ENCODE measurements at regions not wholly inside any gene's neighbourhood (a gene's known extent, or its start where the extent isn't known, plus 50 kb on each side); places are given as distances from the start of the nearest gene placed in this dataset.

- no peaks in the 10 kb centered on the region for H3K36me3 ChIP-seq (ENCODE audit: low read depth, missing control alignments)
- 81 to 84% methylated on average over 2 of the region's 2 CpGs for WGBS, 2 donors
- no peak for DNase-seq
- H3K9me3 ChIP-seq = no peaks in the 10 kb centered on the region
- H3K27ac ChIP-seq = no peak overlapping the region
- intact Hi-C loops (cut with DNase I; ENCODE audit: low total_unique reads) = no loop called here
- no peaks in the 10 kb centered on the region for H3K4me1 ChIP-seq
- TF ChIP-seq, protein P1, sequence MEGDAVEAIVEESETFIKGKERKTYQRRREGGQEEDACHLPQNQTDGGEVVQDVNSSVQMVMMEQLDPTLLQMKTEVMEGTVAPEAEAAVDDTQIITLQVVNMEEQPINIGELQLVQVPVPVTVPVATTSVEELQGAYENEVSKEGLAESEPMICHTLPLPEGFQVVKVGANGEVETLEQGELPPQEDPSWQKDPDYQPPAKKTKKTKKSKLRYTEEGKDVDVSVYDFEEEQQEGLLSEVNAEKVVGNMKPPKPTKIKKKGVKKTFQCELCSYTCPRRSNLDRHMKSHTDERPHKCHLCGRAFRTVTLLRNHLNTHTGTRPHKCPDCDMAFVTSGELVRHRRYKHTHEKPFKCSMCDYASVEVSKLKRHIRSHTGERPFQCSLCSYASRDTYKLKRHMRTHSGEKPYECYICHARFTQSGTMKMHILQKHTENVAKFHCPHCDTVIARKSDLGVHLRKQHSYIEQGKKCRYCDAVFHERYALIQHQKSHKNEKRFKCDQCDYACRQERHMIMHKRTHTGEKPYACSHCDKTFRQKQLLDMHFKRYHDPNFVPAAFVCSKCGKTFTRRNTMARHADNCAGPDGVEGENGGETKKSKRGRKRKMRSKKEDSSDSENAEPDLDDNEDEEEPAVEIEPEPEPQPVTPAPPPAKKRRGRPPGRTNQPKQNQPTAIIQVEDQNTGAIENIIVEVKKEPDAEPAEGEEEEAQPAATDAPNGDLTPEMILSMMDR (IDR thresholded peaks at IDR 0.05) = no peak
- no peaks in the 10 kb centered on the region for H3K27me3 ChIP-seq
- no peak overlapping the region for H3K4me3 ChIP-seq
Measured at GRCh38 chr18:8893221-8893620, 187.9 kb downstream of the MTCL1 start.

DNA sequence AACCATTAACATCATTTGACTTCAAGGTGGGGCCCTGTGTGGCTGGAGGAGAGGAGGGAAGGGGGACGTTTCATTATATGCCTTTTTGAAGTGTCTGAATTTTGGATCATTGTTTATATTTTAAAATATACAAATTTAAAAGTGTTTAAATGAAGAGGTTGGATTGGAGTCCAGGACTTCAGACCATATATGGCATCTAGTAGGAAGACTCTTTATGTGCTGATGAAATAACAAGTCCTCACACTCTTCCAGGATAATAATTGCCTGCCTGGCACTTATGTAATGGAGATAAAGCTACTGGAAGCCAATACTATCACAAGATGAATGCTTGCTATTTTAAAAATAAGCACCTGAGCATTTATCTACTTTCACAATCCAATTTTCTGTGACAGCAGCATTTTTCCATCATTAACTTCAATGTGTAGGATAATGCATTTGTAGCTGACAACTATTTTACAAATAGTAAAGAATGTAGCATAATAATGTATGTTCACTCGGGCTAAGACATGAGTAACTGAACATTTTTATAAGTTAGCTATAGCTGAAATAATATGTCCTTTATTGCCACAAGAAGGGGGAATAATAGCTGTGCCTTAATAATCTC, 188.4 kb downstream of the MTCL1 start:
- TF ChIP-seq POLR2A (IDR thresholded peaks at IDR 0.05) = no peak
- TF ChIP-seq, protein P1 (IDR thresholded peaks at IDR 0.05) = no peak
- H3K9me3 ChIP-seq = no peaks in the 10 kb centered on the region
- 76 to 83% methylated on average over 2 of the region's 2 CpGs for WGBS, 2 donors
- H3K27ac ChIP-seq = no peak overlapping the region
- H3K27me3 ChIP-seq = no peaks in the 10 kb centered on the region
- no peak overlapping the region for H3K4me3 ChIP-seq
- no peaks in the 10 kb centered on the region for H3K36me3 ChIP-seq (ENCODE audit: low read depth, missing control alignments)
- intact Hi-C loops (cut with DNase I; ENCODE audit: low total_unique reads) = no loop called here
- H3K4me1 ChIP-seq = no peaks in the 10 kb centered on the region
- DNase-seq = no peak

DNA sequence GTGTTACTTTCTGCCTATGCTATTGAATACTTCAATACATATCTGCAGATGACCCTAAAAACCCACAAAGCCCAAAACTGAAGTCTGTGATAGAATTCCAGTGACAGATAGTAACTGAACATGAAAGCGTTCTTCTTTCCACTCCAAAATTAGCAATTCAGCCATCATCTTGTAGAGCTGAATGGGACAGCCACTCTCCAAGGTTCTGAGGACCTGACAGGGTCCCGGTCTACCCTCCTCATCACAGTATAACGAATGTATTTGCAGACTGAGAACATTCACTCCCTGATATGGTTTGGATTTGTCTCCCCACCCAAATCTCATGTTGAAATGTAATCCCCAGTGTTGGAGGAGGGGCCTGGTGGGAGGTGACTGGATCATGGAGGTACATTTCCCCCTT, 189.5 kb downstream of the MTCL1 start:
- intact Hi-C loops (cut with DNase I; ENCODE audit: low total_unique reads) = no loop called here
- Histone ChIP-seq H3K4me1 (no peaks in the 10 kb centered on the region), H3K27ac (no peak overlapping the region), H3K4me3 (no peak overlapping the region), H3K27me3 (no peaks in the 10 kb centered on the region), H3K9me3 (no peaks in the 10 kb centered on the region), H3K36me3 (ENCODE audit: low read depth, missing control alignments) (no peaks in the 10 kb centered on the region)
- 77 to 80% methylated on average over 3 of the region's 3 CpGs for WGBS, 2 donors
- TF ChIP-seq, protein P1 (IDR thresholded peaks at IDR 0.05) = no peak
- TF ChIP-seq POLR2A (IDR thresholded peaks at IDR 0.05) = no peak
- no peak for DNase-seq

GRCh38 chr18:8895341-8895740, 190.0 kb downstream of the MTCL1 start:
- 94 to 100% methylated on average over 1 of the region's 1 CpG for WGBS, 2 donors
- no peaks in the 10 kb centered on the region for H3K36me3 ChIP-seq (ENCODE audit: low read depth, missing control alignments)
- H3K4me1 ChIP-seq = no peaks in the 10 kb centered on the region
- no peaks in the 10 kb centered on the region for H3K27me3 ChIP-seq
- no peak overlapping the region for H3K27ac ChIP-seq
- no peak for TF ChIP-seq POLR2A (IDR thresholded peaks at IDR 0.05)
- TF ChIP-seq, protein P1 (IDR thresholded peaks at IDR 0.05) = no peak
- intact Hi-C loops (cut with DNase I; ENCODE audit: low total_unique reads) = no loop called here
- DNase-seq = no peak
- no peaks in the 10 kb centered on the region for H3K9me3 ChIP-seq
- H3K4me3 ChIP-seq = no peak overlapping the region

GRCh38 chr18:8895987-8896619, 190.7 kb downstream of the MTCL1 start:
- no peaks in the 10 kb centered on the region for H3K27me3 ChIP-seq
- no peaks in the 10 kb centered on the region for H3K36me3 ChIP-seq (ENCODE audit: low read depth, missing control alignments)
- H3K4me3 ChIP-seq = no peak overlapping the region
- DNase-seq = no peak
- H3K27ac ChIP-seq = no peak overlapping the region
- TF ChIP-seq POLR2A (IDR thresholded peaks at IDR 0.05) = no peak
- TF ChIP-seq, protein P1 (IDR thresholded peaks at IDR 0.05) = no peak
- H3K4me1 ChIP-seq = no peaks in the 10 kb centered on the region
- intact Hi-C loops (cut with DNase I; ENCODE audit: low total_unique reads) = no loop called here
- no peaks in the 10 kb centered on the region for H3K9me3 ChIP-seq
- 48 to 60% methylated on average over 2 of the region's 2 CpGs for WGBS, 2 donors

Measured in testis (tissue), 2 donors.